ENCODE measurements at regions not wholly inside any gene's neighbourhood (a gene's known extent, or its start where the extent isn't known, plus 50 kb on each side); places are given as distances from the start of the nearest gene placed in this dataset.

DNA sequence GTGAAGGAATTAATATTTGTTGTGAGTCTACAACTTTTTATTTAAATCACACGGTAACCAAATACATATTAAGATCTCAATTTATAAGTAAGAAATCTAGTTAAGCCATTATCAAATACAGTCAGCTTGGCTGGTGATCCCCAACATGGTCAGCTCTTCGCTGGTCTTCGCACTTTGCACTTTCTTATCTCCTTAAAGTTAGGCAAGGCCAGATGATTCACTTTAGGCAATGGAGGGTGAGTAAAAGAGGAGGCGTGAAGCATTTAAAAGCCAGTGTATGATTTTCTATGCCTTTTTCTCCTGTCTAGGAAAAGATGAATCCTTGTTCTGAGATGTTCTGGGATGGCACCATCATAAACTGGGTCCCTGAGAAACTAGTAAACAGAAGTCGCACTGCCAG lies 793.7 kb upstream of the ARGLU1 start:
- Histone ChIP-seq H3K27me3 (ENCODE audit: insufficient read depth, low read depth) (no peaks in the 10 kb centered on the region), H3K4me1 (ENCODE audit: low read depth, poor library complexity, severe bottlenecking) (no peaks in the 10 kb centered on the region), H2AFZ (ENCODE audit: low read depth) (no peak overlapping the region), H3K9ac (no peak overlapping the region), H3K4me3 (IDR thresholded peaks at IDR 0.05; ENCODE audit: insufficient read depth, low read depth, low read length) (no peak overlapping the region), H3K79me2 (ENCODE audit: insufficient read depth, low read depth) (no peaks in the 10 kb centered on the region), H3K36me3 (ENCODE audit: insufficient read depth) (no peaks in the 10 kb centered on the region), H4K20me1 (ENCODE audit: insufficient read depth) (no peaks in the 10 kb centered on the region), H3K4me2 (no peak overlapping the region), H3K27ac (no peak overlapping the region)
- TF ChIP-seq, protein P1, sequence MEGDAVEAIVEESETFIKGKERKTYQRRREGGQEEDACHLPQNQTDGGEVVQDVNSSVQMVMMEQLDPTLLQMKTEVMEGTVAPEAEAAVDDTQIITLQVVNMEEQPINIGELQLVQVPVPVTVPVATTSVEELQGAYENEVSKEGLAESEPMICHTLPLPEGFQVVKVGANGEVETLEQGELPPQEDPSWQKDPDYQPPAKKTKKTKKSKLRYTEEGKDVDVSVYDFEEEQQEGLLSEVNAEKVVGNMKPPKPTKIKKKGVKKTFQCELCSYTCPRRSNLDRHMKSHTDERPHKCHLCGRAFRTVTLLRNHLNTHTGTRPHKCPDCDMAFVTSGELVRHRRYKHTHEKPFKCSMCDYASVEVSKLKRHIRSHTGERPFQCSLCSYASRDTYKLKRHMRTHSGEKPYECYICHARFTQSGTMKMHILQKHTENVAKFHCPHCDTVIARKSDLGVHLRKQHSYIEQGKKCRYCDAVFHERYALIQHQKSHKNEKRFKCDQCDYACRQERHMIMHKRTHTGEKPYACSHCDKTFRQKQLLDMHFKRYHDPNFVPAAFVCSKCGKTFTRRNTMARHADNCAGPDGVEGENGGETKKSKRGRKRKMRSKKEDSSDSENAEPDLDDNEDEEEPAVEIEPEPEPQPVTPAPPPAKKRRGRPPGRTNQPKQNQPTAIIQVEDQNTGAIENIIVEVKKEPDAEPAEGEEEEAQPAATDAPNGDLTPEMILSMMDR (conservative IDR thresholded peaks at IDR 0.05; ENCODE audit: low read depth, low read length), result no peak

DNA sequence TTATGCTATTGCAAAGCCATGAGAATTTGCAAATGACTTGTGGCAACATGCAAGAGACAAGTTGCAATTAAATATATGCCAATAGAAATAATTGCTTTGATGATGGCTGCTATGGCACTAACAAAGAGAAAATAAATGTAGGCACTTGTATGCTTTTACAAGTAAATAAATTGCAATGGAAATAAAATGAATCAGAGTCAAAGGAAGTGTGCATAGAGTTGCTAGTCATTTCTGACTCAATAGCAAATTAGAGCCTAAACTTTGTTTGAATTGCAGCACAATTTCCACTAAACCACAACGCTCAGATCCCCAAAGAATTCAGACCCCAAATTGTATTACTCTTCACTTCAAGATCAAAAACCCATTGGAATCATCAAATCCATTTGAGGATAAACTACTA lies 792.1 kb upstream of the ARGLU1 start:
- no peaks in the 10 kb centered on the region for H3K27me3 ChIP-seq (ENCODE audit: insufficient read depth, low read depth)
- H3K4me3 ChIP-seq (IDR thresholded peaks at IDR 0.05; ENCODE audit: insufficient read depth, low read depth, low read length), result no peak overlapping the region
- TF ChIP-seq, protein P1 (conservative IDR thresholded peaks at IDR 0.05; ENCODE audit: low read depth, low read length), result no peak
- H3K4me2 ChIP-seq, result no peak overlapping the region
- no peaks in the 10 kb centered on the region for H4K20me1 ChIP-seq (ENCODE audit: insufficient read depth)
- H3K9ac ChIP-seq, result no peak overlapping the region
- no peak overlapping the region for H2AFZ ChIP-seq (ENCODE audit: low read depth)
- no peak overlapping the region for H3K27ac ChIP-seq
- no peaks in the 10 kb centered on the region for H3K4me1 ChIP-seq (ENCODE audit: low read depth, poor library complexity, severe bottlenecking)
- H3K79me2 ChIP-seq (ENCODE audit: insufficient read depth, low read depth), result no peaks in the 10 kb centered on the region
- H3K36me3 ChIP-seq (ENCODE audit: insufficient read depth), result no peaks in the 10 kb centered on the region

DNA sequence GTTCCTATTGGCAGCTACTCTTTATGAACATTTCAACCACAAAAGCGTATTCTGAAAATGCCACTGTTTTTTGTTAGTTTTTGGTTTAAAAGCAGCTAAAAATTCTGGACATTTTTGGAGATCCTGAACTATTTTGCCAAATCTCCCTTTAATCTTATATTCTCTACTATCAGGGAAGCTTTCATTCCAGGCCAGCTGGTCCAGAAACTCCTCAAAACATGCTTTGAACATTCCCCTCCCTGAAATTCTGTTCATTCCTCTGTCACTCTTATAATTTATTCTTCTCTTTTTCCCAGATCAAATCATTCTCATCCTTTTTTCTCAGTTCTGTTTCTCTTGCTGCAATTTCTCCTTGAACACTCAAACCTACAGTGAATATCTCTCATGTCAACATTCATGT lies 790.9 kb upstream of the ARGLU1 start:
- Histone ChIP-seq H3K27me3 (ENCODE audit: insufficient read depth, low read depth) (no peaks in the 10 kb centered on the region), H2AFZ (ENCODE audit: low read depth) (no peak overlapping the region), H3K9ac (no peak overlapping the region), H4K20me1 (ENCODE audit: insufficient read depth) (no peaks in the 10 kb centered on the region), H3K79me2 (ENCODE audit: insufficient read depth, low read depth) (no peaks in the 10 kb centered on the region), H3K4me3 (IDR thresholded peaks at IDR 0.05; ENCODE audit: insufficient read depth, low read depth, low read length) (no peak overlapping the region), H3K4me1 (ENCODE audit: low read depth, poor library complexity, severe bottlenecking) (no peaks in the 10 kb centered on the region), H3K27ac (no peak overlapping the region), H3K4me2 (no peak overlapping the region), H3K36me3 (ENCODE audit: insufficient read depth) (no peaks in the 10 kb centered on the region)
- TF ChIP-seq, protein P1 (conservative IDR thresholded peaks at IDR 0.05; ENCODE audit: low read depth, low read length), result no peak

DNA sequence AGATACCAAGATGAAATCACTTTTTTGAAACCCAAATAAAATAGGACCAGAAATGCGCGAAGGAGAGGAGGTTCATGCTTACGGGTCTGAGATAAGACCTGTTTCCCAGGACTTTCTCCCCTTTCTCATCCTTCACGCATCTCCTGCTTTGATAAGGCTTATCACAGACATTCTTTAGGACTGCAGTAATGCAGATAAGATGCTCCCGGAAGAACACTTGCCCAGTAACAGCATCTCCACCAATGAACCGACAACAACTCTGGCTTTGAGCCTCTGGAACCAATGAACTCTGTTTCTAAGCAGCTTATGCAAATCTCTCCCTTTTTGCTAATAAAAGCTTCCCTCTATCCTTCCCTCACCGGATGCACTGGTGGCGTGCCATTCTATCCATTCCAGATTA lies 783.4 kb upstream of the ARGLU1 start:
- Histone ChIP-seq H3K4me2 (no peak overlapping the region), H4K20me1 (ENCODE audit: insufficient read depth) (no peaks in the 10 kb centered on the region), H3K27ac (no peak overlapping the region), H3K9ac (no peak overlapping the region), H2AFZ (ENCODE audit: low read depth) (no peak overlapping the region), H3K36me3 (ENCODE audit: insufficient read depth) (no peaks in the 10 kb centered on the region), H3K4me3 (IDR thresholded peaks at IDR 0.05; ENCODE audit: insufficient read depth, low read depth, low read length) (no peak overlapping the region), H3K27me3 (ENCODE audit: insufficient read depth, low read depth) (no peaks in the 10 kb centered on the region), H3K4me1 (ENCODE audit: low read depth, poor library complexity, severe bottlenecking) (no peaks in the 10 kb centered on the region), H3K79me2 (ENCODE audit: insufficient read depth, low read depth) (no peaks in the 10 kb centered on the region)
- TF ChIP-seq, protein P1 (conservative IDR thresholded peaks at IDR 0.05; ENCODE audit: low read depth, low read length), result no peak

DNA sequence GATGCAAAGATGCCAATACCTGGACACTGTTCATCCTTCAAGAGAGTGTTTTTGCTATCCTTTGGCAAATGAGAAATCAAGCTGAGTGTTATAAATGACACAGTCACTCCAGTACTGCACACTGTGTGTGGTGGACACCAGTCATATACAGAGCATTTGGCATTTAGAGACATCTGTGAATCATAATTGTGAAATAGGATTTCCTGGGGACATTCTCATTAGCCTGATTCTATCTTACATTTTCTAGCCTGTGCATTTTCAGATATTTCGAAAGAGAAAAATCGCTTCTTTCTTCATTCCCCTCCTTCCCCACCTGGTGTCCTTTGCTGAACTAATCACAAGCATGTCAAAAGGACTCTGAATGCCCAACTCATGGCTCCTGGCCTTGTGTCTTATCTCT lies 781.0 kb upstream of the ARGLU1 start:
- no peak overlapping the region for H3K4me2 ChIP-seq
- no peak overlapping the region for H3K9ac ChIP-seq
- H3K4me3 ChIP-seq (IDR thresholded peaks at IDR 0.05; ENCODE audit: insufficient read depth, low read depth, low read length), result no peak overlapping the region
- no peaks in the 10 kb centered on the region for H3K27me3 ChIP-seq (ENCODE audit: insufficient read depth, low read depth)
- H3K79me2 ChIP-seq (ENCODE audit: insufficient read depth, low read depth), result no peaks in the 10 kb centered on the region
- no peaks in the 10 kb centered on the region for H3K4me1 ChIP-seq (ENCODE audit: low read depth, poor library complexity, severe bottlenecking)
- no peaks in the 10 kb centered on the region for H3K36me3 ChIP-seq (ENCODE audit: insufficient read depth)
- no peak overlapping the region for H3K27ac ChIP-seq
- no peaks in the 10 kb centered on the region for H4K20me1 ChIP-seq (ENCODE audit: insufficient read depth)
- no peak overlapping the region for H2AFZ ChIP-seq (ENCODE audit: low read depth)
- TF ChIP-seq, protein P1 (conservative IDR thresholded peaks at IDR 0.05; ENCODE audit: low read depth, low read length), result no peak

All from KMS-11 (cell line).